K562 (cell line): ENCODE measurements at regions not wholly inside any gene's neighbourhood (a gene's known extent, or its start where the extent isn't known, plus 50 kb on each side); places are given as distances from the start of the nearest gene placed in this dataset.
"Not testable (repeated sequence)": the region's sequence is repeated elsewhere in the genome, so short reads cannot be mapped to it uniquely, and the experiment has no call there.

Source experiments
- ATAC-seq: fragments of 200-7000 bp; cut with Tn5 transposase; 3 replicates; pipeline ENCODE4 v1.9.1; 2020; ENCODE audit warnings: moderate library complexity
- BruUV-seq: library from RNA; stranded (reverse); fragments of 400-500 nt; replicated peaks from 2 replicates; lab custom pipeline; 2021; lab: Mats Ljungman, UMichigan
- CTCF ChIA-PET: fragments of 300-600 bp; formaldehyde crosslinking; extraction: SDS; loops from one replicate; lab custom pipeline; 2021; ENCODE audit warnings: low intra/inter-chr PET ratio; lab: Yijun Ruan, JAX
- POLR2A ChIA-PET: fragments of 300-600, 350-650 bp; sonication (Branson Sonifier 250); formaldehyde crosslinking; extraction: SDS; loops from one replicate; lab custom pipeline; 2021; ENCODE audit warnings: antibody characterized with exemption, inconsistent platforms; lab: Yijun Ruan, JAX
- DNase-seq, 4 experiments: peaks; one replicate each; pipeline versions ENCODE4 v3.0.0 to v3.0.0-alpha.2; 2011 to 2018; ENCODE audit warnings: low spot score in 3 of 4, mixed read lengths in 3 of 4; ENCODE audit errors: extremely low read depth in 1 of 4
- FAIRE-seq: peaks from 2 replicates; lab custom pipeline; 2011; peaks lifted over from hg19 to GRCh38; lab: Jason Lieb, UNC
- H2AFZ ChIP-seq: 2 replicates; pipeline ENCODE4 v1.6.0; 2011; ENCODE audit warnings: low read depth, low read length, control low read depth, inconsistent platforms
- H3K27ac ChIP-seq: fragments of 200-600 bp; 3 replicates; pipeline ENCODE4 v1.8.0; 2011; ENCODE audit warnings: low read depth, mild to moderate bottlenecking, control low read depth, inconsistent platforms, low read length, moderate library complexity, mixed read lengths; ENCODE audit errors: extremely low read depth
- H3K27me3 ChIP-seq, 2 experiments: fragments of 300-600 bp in 1 of 2; 2 replicates in 1 of 2; 3 replicates in 1 of 2; pipeline versions ENCODE4 v1.6.0 to v1.8.0; 2011; ENCODE audit warnings: inconsistent platforms in 2 of 2, low read length in 2 of 2, mild to moderate bottlenecking in 1 of 2, mixed read lengths in 1 of 2, moderate library complexity in 1 of 2; ENCODE audit not compliant: control insufficient read depth in 2 of 2, insufficient read depth in 2 of 2
- H3K36me3 ChIP-seq: fragments of 300-600 bp; 3 replicates; pipeline ENCODE4 v1.8.0; 2011; ENCODE audit warnings: mild to moderate bottlenecking, low read length, inconsistent platforms; ENCODE audit not compliant: control insufficient read depth, insufficient read depth
- H3K4me1 ChIP-seq, 2 experiments: fragments of 200-600 bp in 1 of 2; replicated peaks in 1 of 2; 2 replicates in 1 of 2; 3 replicates in 1 of 2; pipeline versions ENCODE4 v1.5.1 to v1.8.0; 2011; ENCODE audit warnings: inconsistent platforms in 2 of 2, low read length in 2 of 2, mild to moderate bottlenecking in 1 of 2, mixed read lengths in 1 of 2, moderate library complexity in 1 of 2; ENCODE audit not compliant: control insufficient read depth in 2 of 2, insufficient read depth in 2 of 2
- H3K4me2 ChIP-seq: 2 replicates; pipeline ENCODE4 v1.6.1; 2011; ENCODE audit warnings: low read length, control low read depth, inconsistent platforms, mixed read lengths; ENCODE audit not compliant: insufficient read depth
- H3K4me3 ChIP-seq: fragments of 200-600 bp; sonication (generic), shearing (Covaris generic); 2 replicates; pipeline ENCODE4 v1.5.1; 2016; ENCODE audit warnings: control low read depth, inconsistent platforms
- H3K79me2 ChIP-seq: fragments of 200-600 bp; 3 replicates; pipeline ENCODE4 v1.8.0; 2011; ENCODE audit warnings: low read length, inconsistent platforms; ENCODE audit not compliant: control insufficient read depth, insufficient read depth
- H3K9ac ChIP-seq, 2 experiments: 2 replicates each; pipeline versions ENCODE4 v1.6.0 to v1.6.1; 2011; ENCODE audit warnings: low read depth in 2 of 2, low read length in 2 of 2, control low read depth in 1 of 2, inconsistent platforms in 1 of 2, mild to moderate bottlenecking in 1 of 2, mixed read lengths in 1 of 2; ENCODE audit not compliant: insufficient read depth in 1 of 2
- H3K9me1 ChIP-seq: one replicate; pipeline ENCODE4 v1.6.0; 2011; ENCODE audit warnings: inconsistent platforms, mild to moderate bottlenecking, low read length, moderate library complexity; ENCODE audit not compliant: control insufficient read depth, insufficient read depth
- H3K9me3 ChIP-seq: replicated peaks from 2 replicates; pipeline ENCODE4 v1.5.1; 2011; ENCODE audit warnings: low read depth, low read length, inconsistent platforms; ENCODE audit not compliant: control insufficient read depth, insufficient read depth
- H4K20me1 ChIP-seq: replicated peaks from 2 replicates; pipeline ENCODE4 v1.6.1; 2011; ENCODE audit warnings: low read length, inconsistent platforms, mixed read lengths; ENCODE audit not compliant: control insufficient read depth, insufficient read depth
- ARNT ChIP-seq, 2 experiments: fragments of 450-650 bp; IDR thresholded peaks; 2 replicates each; pipeline ENCODE4 v1.6.1; 2016; ENCODE audit warnings: mild to moderate bottlenecking in 1 of 2
- CEBPG ChIP-seq, 3 experiments: fragments of 200-800 bp in 1 of 3; sonication (Bioruptor generic) in 1 of 3; sonication (generic) in 1 of 3; formaldehyde crosslinking in 1 of 3; IDR thresholded peaks in 2 of 3; conservative IDR thresholded peaks in 1 of 3; 2 replicates each; pipeline versions ENCODE4 v1.6.1 to v1.8.0; 2016 to 2022; ENCODE audit warnings: missing compliant biosample characterization in 2 of 3, missing genetic modification characterization in 2 of 3, mild to moderate bottlenecking in 1 of 3, missing genetic modification reagents in 1 of 3
- CTBP1 ChIP-seq: fragments of 450-650 bp; IDR thresholded peaks from 2 replicates; pipeline ENCODE4 v1.6.1; 2016; ENCODE audit warnings: borderline replicate concordance
- KLF1 ChIP-seq: fragments of 450-650 bp; IDR thresholded peaks from 2 replicates; pipeline ENCODE4 v1.6.1; 2016; ENCODE audit warnings: missing genetic modification characterization, missing compliant biosample characterization
- L3MBTL2 ChIP-seq: fragments of 450-650 bp; IDR thresholded peaks from 2 replicates; pipeline ENCODE4 v1.6.1; 2016; ENCODE audit warnings: mild to moderate bottlenecking, moderate library complexity
- MEIS2 ChIP-seq: fragments of 450-650 bp; IDR thresholded peaks from 2 replicates; pipeline ENCODE4 v1.6.1; 2014; ENCODE audit warnings: mild to moderate bottlenecking; ENCODE audit not compliant: partially characterized antibody
- RAD21 ChIP-seq, 2 experiments: fragments of 250-450 bp in 1 of 2; fragments of 450-650 bp in 1 of 2; sonication (Bioruptor Pico) in 1 of 2; formaldehyde crosslinking in 1 of 2; IDR thresholded peaks in 1 of 2; conservative IDR thresholded peaks in 1 of 2; 2 replicates each; pipeline versions ENCODE4 v1.4.0 to v1.8.0; 2020 to 2022; ENCODE audit warnings: mild to moderate bottlenecking in 2 of 2, moderate library complexity in 1 of 2
- ZNF707 ChIP-seq: fragments of 250-450 bp; sonication (Bioruptor Pico); conservative IDR thresholded peaks from 2 replicates; pipeline ENCODE4 v1.8.0; 2022; ENCODE audit warnings: inconsistent platforms, mild to moderate bottlenecking, moderate library complexity
- ZNF75A ChIP-seq: fragments of 450-650 bp; formaldehyde crosslinking; IDR thresholded peaks from 2 replicates; pipeline ENCODE4 v1.4.0; 2020; ENCODE audit warnings: mild to moderate bottlenecking
- WGBS: fragments of 100-300 bp; shearing (Covaris generic); methylation state at CpG from one replicate; pipeline ENCODE4 v1.1.6; 2016; ENCODE audit warnings: low coverage, mixed read lengths; ENCODE audit not compliant: insufficient coverage; ENCODE audit errors: missing lambda C conversion rate; 5-methylcytosine and 5-hydroxymethylcytosine counted together
- in situ Hi-C: fragments of 300-500 bp; cut with MboI; formaldehyde crosslinking; loops from 4 replicates; pipeline ENCODE4 v1.15.0; 2018; ENCODE audit warnings: inconsistent platforms, mixed read lengths
- intact Hi-C: fragments of 100-400 bp; cut with micrococcal nuclease; formaldehyde crosslinking; loops from 2 replicates; pipeline ENCODE4 v1.14.2; 2022
- TF ChIP-seq, protein P1 (sequence below): sonication (generic); formaldehyde crosslinking; IDR thresholded peaks from 2 replicates; pipeline ENCODE4 v1.8.0; 2022; ENCODE audit warnings: missing genetic modification reagents, mild to moderate bottlenecking, moderate library complexity, borderline replicate concordance
- TF ChIP-seq, protein P2 (sequence below): fragments of 450-650 bp; IDR thresholded peaks from 2 replicates; pipeline ENCODE4 v1.6.1; 2016; ENCODE audit warnings: missing biosample characterization, missing genetic modification characterization
- TF ChIP-seq, protein P3 (sequence below): fragments of 450-650 bp; formaldehyde crosslinking; IDR thresholded peaks from 2 replicates; pipeline ENCODE4 v1.4.0; 2020; ENCODE audit warnings: mild to moderate bottlenecking, moderate library complexity
- TF ChIP-seq, protein P4 (sequence below): fragments of 250-450 bp; sonication (Bioruptor Pico); IDR thresholded peaks from 2 replicates; pipeline ENCODE4 v1.8.0; 2022; ENCODE audit warnings: moderate library complexity, mild to moderate bottlenecking, inconsistent platforms
- TF ChIP-seq, protein P5 (sequence below): IDR thresholded peaks from 2 replicates; pipeline ENCODE4 v1.6.1; 2011; ENCODE audit warnings: borderline replicate concordance, low read depth, mild to moderate bottlenecking, moderate library complexity, low read length; ENCODE audit not compliant: insufficient read depth, poor library complexity, severe bottlenecking

DNA sequence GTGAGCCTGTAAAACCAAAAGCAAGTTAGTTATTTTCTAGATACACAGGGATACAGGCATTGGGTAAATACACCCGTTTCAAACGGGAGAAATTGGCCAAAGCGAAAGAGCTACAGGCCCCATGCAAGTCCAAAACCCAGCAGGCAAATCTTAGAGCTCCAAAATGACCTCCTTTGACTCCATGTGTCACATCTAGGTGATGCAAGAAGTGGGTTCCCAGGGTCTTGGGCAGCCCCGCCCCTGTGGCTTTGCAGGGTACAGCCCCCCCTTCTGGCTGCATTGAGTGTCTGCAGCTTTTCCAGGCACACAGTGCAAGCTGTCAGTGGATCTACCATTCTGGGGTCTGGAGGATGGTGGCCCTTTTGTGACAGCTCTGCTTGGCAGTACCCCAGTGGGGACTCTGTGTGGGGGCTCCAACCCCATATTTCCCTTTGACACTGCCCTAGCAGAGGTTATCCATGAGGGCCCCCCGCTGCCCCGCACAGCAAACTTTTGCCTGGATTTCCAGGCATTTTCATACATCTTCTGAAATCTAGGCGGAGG is 1367.6 kb downstream of the CDH12 start:
- H4K20me1 ChIP-seq, H3K36me3 ChIP-seq, intact Hi-C loops, H3K79me2 ChIP-seq, H3K9me3 ChIP-seq, H3K9ac ChIP-seq, in situ Hi-C loops, ATAC-seq, BruUV-seq, H3K27ac ChIP-seq, H3K9me1 ChIP-seq, H3K4me2 ChIP-seq, FAIRE-seq, H3K4me3 ChIP-seq, CTCF ChIA-PET, H3K27me3 ChIP-seq, POLR2A ChIA-PET: not testable (repeated sequence)
- peak in 1 of 4 experiments; percentile 80 for DNase-seq
- 45% methylated on average over 7 of the region's 7 CpGs for WGBS
- peak overlapping the region; percentile 81 for H2AFZ ChIP-seq
- peaks cover 0 to 10% of the 10 kb centered on the region in 2 experiments; a peak in 2 of 5 replicates for H3K4me1 ChIP-seq
- TF ChIP-seq ZNF75A (CRISPR knock-in tag), result 0 out of 2 replicates have a peak, but pooled peaks have one; percentile 34
- TF ChIP-seq, protein P1, sequence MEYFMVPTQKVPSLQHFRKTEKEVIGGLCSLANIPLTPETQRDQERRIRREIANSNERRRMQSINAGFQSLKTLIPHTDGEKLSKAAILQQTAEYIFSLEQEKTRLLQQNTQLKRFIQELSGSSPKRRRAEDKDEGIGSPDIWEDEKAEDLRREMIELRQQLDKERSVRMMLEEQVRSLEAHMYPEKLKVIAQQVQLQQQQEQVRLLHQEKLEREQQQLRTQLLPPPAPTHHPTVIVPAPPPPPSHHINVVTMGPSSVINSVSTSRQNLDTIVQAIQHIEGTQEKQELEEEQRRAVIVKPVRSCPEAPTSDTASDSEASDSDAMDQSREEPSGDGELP (CRISPR knock-in tag), result peak; percentile 47; the same call in 1 of the 2 replicates
- peak; percentile 87 for TF ChIP-seq CEBPG (CRISPR knock-in tag; IDR thresholded peaks at IDR 0.05)
- TF ChIP-seq CEBPG (tag; conservative IDR thresholded peaks at IDR 0.05 in 1 of 2, IDR thresholded peaks at IDR 0.05 in 1 of 2), result peak in 1 of 2 experiments; percentile 73; a peak in 2 of 4 replicates
- TF ChIP-seq ARNT (IDR thresholded peaks at IDR 0.05), result 0 out of 4 replicates have a peak, but pooled peaks of 1 of the 2 experiments have one; percentile 39
- TF ChIP-seq, protein P2, sequence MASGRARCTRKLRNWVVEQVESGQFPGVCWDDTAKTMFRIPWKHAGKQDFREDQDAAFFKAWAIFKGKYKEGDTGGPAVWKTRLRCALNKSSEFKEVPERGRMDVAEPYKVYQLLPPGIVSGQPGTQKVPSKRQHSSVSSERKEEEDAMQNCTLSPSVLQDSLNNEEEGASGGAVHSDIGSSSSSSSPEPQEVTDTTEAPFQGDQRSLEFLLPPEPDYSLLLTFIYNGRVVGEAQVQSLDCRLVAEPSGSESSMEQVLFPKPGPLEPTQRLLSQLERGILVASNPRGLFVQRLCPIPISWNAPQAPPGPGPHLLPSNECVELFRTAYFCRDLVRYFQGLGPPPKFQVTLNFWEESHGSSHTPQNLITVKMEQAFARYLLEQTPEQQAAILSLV, result peak; percentile 43; the same call in 1 of the 2 replicates
- peak; percentile 59; the same call in 1 of the 2 replicates for TF ChIP-seq L3MBTL2
- TF ChIP-seq, protein P3, sequence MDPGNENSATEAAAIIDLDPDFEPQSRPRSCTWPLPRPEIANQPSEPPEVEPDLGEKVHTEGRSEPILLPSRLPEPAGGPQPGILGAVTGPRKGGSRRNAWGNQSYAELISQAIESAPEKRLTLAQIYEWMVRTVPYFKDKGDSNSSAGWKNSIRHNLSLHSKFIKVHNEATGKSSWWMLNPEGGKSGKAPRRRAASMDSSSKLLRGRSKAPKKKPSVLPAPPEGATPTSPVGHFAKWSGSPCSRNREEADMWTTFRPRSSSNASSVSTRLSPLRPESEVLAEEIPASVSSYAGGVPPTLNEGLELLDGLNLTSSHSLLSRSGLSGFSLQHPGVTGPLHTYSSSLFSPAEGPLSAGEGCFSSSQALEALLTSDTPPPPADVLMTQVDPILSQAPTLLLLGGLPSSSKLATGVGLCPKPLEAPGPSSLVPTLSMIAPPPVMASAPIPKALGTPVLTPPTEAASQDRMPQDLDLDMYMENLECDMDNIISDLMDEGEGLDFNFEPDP (CRISPR knock-in tag), result 0 out of 2 replicates have a peak, but pooled peaks have one; percentile 54
- TF ChIP-seq, protein P4, sequence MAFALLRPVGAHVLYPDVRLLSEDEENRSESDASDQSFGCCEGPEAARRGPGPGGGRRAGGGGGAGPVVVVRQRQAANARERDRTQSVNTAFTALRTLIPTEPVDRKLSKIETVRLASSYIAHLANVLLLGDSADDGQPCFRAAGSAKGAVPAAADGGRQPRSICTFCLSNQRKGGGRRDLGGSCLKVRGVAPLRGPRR (CRISPR knock-in tag), result 0 out of 2 replicates have a peak, but pooled peaks have one; percentile 10
- peak; percentile 64; the same call in 1 of the 2 replicates for TF ChIP-seq KLF1 (tag)
- 0 out of 2 replicates have a peak, but pooled peaks have one; percentile 38 for TF ChIP-seq ZNF707 (CRISPR knock-in tag)
- peak; percentile 55; the same call in 1 of the 2 replicates for TF ChIP-seq CTBP1
- peak; percentile 34 for TF ChIP-seq MEIS2
- TF ChIP-seq RAD21 (CRISPR knock-in tag; conservative IDR thresholded peaks at IDR 0.05 in 1 of 2, IDR thresholded peaks at IDR 0.05 in 1 of 2), result peak in 1 of 2 experiments; percentile 59; a peak in 2 of 4 replicates
- TF ChIP-seq, protein P5, sequence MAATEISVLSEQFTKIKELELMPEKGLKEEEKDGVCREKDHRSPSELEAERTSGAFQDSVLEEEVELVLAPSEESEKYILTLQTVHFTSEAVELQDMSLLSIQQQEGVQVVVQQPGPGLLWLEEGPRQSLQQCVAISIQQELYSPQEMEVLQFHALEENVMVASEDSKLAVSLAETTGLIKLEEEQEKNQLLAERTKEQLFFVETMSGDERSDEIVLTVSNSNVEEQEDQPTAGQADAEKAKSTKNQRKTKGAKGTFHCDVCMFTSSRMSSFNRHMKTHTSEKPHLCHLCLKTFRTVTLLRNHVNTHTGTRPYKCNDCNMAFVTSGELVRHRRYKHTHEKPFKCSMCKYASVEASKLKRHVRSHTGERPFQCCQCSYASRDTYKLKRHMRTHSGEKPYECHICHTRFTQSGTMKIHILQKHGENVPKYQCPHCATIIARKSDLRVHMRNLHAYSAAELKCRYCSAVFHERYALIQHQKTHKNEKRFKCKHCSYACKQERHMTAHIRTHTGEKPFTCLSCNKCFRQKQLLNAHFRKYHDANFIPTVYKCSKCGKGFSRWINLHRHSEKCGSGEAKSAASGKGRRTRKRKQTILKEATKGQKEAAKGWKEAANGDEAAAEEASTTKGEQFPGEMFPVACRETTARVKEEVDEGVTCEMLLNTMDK, result peak; percentile 71
